GM18519 (cell line): ENCODE measurements at regions not wholly inside any gene's neighbourhood (a gene's known extent, or its start where the extent isn't known, plus 50 kb on each side); places are given as distances from the start of the nearest gene placed in this dataset.
"Not testable (repeated sequence)": the region's sequence is repeated elsewhere in the genome, so short reads cannot be mapped to it uniquely, and the experiment has no call there.

Experiments
- ATAC-seq: cut with Tn5 transposase; IDR thresholded peaks from one replicate; pipeline ENCODE4 v1.9.1; 2021; ENCODE audit warnings: mild to moderate bottlenecking, moderate library complexity; ENCODE audit not compliant: unreplicated experiment, low FRiP score

GRCh38 chr7:126022452-126022851 is 1092.8 kb upstream of the POT1 start:
- no peak for ATAC-seq

DNA sequence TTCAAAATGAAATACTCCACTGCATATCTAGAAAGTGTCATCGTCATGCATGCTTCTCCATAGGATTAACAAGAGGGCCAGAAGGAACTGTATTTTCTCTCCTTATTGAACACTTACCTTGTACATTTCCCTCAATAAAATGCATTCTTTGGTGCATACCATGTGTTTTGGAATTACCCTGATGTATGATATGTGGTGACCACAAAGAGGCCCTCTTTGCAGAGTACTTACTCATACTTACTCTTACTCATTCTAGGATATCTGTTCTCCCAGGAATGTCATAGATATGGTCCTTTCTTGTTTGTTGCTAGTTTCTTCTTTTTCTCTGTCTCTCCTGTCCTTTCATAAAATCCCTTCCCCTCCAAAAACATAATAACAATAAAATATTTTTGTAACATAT is 1087.1 kb upstream of the POT1 start:
- ATAC-seq: no peak

- ATAC-seq: no peak
These were observed 1075.4 kb upstream of the POT1 start for GRCh38 chr7:126005064-126005463.

DNA sequence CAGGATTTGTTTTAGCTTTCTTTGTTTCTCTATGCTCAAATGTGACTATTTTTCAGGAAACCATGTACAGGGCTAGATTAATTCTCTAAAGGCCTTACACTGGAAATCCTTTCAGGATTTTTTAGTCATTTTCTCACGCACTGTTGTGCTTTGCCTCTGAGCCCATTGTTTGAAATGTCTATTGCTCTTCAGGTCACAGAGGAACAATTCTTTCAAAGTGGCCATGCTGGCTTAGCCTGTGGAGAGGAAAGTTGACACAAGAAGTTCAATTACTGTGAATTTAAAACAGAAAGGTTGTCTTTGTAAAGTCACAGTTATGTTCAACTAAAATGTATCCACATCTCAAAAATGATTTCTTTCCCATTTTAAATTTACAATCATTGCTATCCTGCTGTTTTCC is 1071.7 kb upstream of the POT1 start:
- ATAC-seq: no peak

GRCh38 chr7:125984795-125985194 is 1055.2 kb upstream of the POT1 start:
- ATAC-seq: no peak

GRCh38 chr7:125971656-125972055 is 1042.0 kb upstream of the POT1 start:
- ATAC-seq: no peak

DNA sequence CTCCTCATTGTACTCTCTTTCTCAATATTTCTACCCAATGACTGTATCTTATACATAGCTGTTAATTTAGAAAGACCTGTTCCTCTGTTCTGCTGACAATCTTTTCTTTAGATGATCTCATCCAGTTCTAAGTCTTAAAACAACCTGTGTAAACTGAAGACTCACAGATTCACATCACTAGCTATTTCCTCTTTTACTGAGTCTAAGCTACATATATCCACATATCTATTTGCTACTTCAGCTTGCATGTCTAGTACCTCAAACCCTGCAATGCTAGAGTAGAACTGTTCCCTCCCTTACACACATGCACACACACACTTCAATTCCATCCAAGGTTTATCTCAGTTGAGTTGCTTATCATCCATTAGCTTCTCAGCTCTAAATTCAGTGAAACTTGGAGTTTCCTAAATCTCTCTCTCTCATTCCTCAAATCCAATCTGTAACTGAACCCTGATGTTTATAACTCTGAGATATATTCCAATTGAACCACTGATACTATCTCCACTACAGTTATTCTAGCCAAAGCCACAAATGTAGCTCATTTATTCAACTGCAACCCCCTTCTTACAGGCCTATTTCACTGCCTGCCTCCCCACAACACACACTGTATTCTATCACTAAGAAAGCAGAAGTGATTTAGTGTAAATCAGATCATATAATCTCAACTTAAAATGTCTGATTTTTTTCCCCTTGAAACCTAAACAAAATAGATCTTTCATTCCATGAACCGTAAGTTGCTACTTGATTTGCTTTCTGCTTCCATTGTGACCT is 1036.8 kb upstream of the POT1 start:
- no peak for ATAC-seq

DNA sequence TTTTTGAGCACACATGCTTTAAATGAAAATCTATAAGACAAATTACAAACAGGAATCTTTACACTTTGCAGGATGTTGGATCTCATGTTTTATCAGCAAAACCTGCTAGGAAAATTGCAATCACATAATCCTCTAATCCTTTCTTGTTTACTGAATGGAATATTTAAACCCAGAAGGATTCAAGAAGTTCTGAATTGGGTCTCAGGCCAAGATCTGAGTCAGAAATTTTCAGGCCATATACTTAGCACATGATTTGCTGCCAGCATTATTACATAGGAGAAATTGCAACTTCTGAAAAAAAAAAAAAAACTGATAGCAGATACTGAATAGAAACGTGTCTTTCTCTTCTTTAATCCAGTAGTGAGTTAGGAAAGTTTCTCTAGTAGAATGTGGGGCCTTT is 1005.3 kb upstream of the POT1 start:
- no peak for ATAC-seq

DNA sequence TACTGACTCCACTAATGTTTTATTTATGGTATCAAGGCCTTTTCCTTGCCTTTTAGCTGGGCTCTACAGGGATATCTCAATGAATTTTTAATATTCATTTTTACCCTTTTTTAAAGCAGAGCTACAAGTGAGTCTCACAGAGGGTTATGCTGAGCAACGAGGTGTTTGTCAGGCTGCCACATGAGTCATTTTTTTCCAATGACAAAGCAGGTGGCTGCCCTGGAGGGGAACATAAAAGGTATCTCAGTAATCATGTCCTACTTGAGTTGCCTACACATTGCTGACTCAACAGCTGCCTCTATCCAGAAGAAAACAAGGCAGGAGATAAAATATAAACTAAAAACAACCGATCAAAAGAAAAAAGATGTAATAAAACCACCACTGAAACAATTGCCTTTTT is 1004.9 kb upstream of the POT1 start:
- ATAC-seq: no peak

DNA sequence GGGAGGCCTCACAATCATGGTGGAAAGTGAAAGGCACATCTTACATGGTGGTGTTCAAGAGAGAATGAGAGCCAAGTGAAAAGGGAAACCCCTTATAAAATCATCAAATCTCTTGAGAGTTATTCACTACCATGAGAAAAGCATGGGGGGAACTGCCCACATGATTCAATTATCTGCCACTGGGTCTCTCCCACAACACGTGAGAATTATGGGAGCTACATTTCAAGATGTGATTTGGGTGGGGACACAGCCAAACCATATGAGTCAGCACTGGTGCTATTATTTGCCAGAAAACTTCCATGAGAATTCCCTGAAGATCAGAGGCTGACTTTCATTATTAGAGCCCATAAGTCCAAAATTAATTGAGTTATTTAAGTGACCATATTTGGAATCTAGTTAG is 1001.2 kb upstream of the POT1 start:
- no peak for ATAC-seq

DNA sequence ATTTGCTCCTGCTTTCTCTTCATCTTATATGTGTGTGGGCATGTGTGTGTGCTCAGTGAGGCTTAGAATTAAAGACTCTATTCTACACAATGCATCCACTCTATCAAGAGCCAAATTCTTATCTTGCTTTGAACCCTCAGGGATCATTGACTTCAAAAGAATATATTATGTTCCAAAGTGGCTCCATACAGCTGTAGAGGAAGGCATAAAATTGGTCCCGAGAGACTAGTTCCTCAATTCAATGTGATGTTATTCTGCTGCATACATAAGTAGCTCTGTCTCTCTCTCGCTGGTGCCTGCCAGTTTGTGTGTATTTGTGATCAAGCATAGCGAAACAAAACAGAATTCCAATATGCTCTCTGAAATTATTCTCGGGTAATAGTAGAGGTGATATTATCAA is 997.9 kb upstream of the POT1 start:
- no peak for ATAC-seq

DNA sequence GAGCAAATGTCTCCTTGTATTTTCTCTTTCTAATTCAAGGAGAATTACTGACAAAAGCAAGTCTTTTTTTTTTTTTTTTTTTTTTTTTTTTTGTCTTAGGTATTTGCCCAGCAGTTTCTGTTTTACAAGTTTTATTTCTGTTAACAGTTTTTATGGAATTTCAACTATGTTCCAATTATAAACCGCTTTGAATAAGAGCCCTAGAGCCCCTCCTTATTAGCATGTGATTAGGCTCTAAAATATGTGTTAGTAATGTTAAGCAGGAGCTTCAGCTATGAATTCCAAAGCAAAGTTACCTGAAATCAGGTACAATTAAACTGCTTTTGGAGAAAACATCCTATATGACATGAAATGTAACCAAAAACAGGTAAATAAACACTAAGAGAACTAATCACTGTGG is 997.0 kb upstream of the POT1 start:
- ATAC-seq: no peak

GRCh38 chr7:125924037-125924436 is 994.4 kb upstream of the POT1 start:
- no peak for ATAC-seq

- ATAC-seq: not testable (repeated sequence)
These were observed 985.8 kb upstream of the POT1 start for GRCh38 chr7:125915381-125915948.

GRCh38 chr7:125908711-125909110 is 979.1 kb upstream of the POT1 start:
- no peak for ATAC-seq

GRCh38 chr7:125899577-125899976 is 970.0 kb upstream of the POT1 start:
- ATAC-seq: no peak

- no peak for ATAC-seq
These were observed 962.8 kb upstream of the POT1 start for GRCh38 chr7:125892434-125892833.

GRCh38 chr7:125878988-125879387 is 949.4 kb upstream of the POT1 start:
- no peak for ATAC-seq

- no peak for ATAC-seq
These were observed 948.8 kb upstream of the POT1 start for GRCh38 chr7:125878235-125878956.

- no peak for ATAC-seq
These were observed 947.6 kb upstream of the POT1 start for GRCh38 chr7:125877246-125877645.

DNA sequence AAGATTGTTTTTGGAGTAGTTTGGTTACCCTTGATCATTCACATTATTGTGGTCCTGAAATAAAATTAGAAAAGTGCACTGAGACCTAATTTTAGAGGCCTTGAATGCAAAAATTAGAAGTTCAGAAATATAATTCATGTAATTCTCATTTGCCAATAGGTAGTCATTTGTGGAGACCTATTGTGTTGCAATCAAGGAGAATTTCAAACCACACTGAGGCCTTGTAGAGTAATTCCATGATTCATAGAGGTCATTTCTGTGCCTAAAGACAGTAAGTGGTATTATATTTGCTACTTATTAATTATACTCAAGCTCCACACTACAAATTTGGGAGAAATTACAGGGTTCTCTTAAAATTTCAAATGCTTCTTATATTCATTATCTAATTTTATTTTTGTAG is 946.8 kb upstream of the POT1 start:
- ATAC-seq: no peak

- no peak for ATAC-seq
These were observed 941.8 kb upstream of the POT1 start for GRCh38 chr7:125871431-125871830.
